Right atrium auricular region (tissue), 2 donors: ENCODE measurements at regions not wholly inside any gene's neighbourhood (a gene's known extent, or its start where the extent isn't known, plus 50 kb on each side); places are given as distances from the start of the nearest gene placed in this dataset.

Experiments
- DNase-seq: peaks from one replicate; pipeline ENCODE4 v3.0.0-alpha.2; 2019; ENCODE audit warnings: low spot score
- H3K27ac ChIP-seq, 2 donors: fragments of 200-600 bp; sonication (generic); 1 replicate in 1 of 2; 2 replicates in 1 of 2; pipeline ENCODE4 v1.5.1; 2016 to 2019
- H3K27me3 ChIP-seq, 2 donors: fragments of 200-600 bp; sonication (generic); one replicate each; pipeline versions ENCODE4 v1.5.1 to v1.6.0; 2017 to 2019
- H3K36me3 ChIP-seq: fragments of 200-600 bp; sonication (generic); one replicate; pipeline ENCODE4 v1.5.1; 2016
- H3K4me1 ChIP-seq, 2 donors: fragments of 200-600 bp; sonication (generic); one replicate each; pipeline versions ENCODE4 v1.5.1 to v1.6.0; 2017 to 2019
- H3K4me3 ChIP-seq, 2 donors: fragments of 200-600 bp; sonication (generic); 1 replicate in 1 of 2; 2 replicates in 1 of 2; pipeline ENCODE4 v1.5.1; 2017 to 2019; ENCODE audit warnings: mild to moderate bottlenecking in 1 of 2, moderate library complexity in 1 of 2
- H3K9me3 ChIP-seq, 2 donors: fragments of 200-600 bp; sonication (generic); one replicate each; pipeline ENCODE4 v1.5.1; 2019
- TF ChIP-seq, protein P1 (sequence below), 2 donors: fragments of 200-600 bp; sonication (generic); IDR thresholded peaks; one replicate each; pipeline ENCODE4 v1.5.1; 2019; ENCODE audit warnings: antibody characterized with exemption in 2 of 2

DNA sequence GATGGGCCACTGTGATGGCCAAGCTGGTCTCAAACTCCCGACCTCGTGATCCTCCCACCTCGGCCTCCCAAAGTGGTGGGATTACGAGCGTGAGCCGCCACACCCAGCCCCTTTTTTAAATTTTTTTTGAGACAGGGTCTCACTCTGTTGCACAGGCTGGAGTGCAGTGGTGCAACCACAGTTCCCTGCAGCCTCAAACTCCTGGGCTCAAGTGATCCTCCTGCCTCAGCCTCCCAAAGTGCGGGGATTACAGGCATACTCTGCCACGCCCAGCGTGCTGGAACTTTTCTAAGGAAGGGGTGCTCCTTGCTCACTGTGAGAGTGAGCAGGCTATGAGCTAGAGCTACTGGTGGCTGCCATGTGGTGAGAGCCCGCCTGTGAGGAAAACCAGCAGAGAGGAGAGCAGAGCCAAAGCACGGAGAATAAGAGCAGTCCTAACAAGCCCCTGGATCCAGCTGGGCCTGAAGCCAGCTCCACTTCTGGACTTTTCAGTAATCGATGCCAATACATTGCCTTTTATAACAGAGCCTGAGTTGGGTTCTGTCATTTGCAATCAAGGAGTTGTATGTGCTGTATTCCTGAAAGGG, 75.5 kb upstream of the UNC5A start:
- Histone ChIP-seq H3K4me1 (no peaks in the 10 kb centered on the region), H3K27ac (no peak overlapping the region), H3K9me3 (peaks cover 0 to 6% of the 10 kb centered on the region in 2 donors), H3K4me3 (no peak overlapping the region), H3K27me3 (no peaks in the 10 kb centered on the region), H3K36me3 (no peaks in the 10 kb centered on the region)
- TF ChIP-seq, protein P1, sequence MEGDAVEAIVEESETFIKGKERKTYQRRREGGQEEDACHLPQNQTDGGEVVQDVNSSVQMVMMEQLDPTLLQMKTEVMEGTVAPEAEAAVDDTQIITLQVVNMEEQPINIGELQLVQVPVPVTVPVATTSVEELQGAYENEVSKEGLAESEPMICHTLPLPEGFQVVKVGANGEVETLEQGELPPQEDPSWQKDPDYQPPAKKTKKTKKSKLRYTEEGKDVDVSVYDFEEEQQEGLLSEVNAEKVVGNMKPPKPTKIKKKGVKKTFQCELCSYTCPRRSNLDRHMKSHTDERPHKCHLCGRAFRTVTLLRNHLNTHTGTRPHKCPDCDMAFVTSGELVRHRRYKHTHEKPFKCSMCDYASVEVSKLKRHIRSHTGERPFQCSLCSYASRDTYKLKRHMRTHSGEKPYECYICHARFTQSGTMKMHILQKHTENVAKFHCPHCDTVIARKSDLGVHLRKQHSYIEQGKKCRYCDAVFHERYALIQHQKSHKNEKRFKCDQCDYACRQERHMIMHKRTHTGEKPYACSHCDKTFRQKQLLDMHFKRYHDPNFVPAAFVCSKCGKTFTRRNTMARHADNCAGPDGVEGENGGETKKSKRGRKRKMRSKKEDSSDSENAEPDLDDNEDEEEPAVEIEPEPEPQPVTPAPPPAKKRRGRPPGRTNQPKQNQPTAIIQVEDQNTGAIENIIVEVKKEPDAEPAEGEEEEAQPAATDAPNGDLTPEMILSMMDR (IDR thresholded peaks at IDR 0.05), result no peak
- no peak for DNase-seq

DNA sequence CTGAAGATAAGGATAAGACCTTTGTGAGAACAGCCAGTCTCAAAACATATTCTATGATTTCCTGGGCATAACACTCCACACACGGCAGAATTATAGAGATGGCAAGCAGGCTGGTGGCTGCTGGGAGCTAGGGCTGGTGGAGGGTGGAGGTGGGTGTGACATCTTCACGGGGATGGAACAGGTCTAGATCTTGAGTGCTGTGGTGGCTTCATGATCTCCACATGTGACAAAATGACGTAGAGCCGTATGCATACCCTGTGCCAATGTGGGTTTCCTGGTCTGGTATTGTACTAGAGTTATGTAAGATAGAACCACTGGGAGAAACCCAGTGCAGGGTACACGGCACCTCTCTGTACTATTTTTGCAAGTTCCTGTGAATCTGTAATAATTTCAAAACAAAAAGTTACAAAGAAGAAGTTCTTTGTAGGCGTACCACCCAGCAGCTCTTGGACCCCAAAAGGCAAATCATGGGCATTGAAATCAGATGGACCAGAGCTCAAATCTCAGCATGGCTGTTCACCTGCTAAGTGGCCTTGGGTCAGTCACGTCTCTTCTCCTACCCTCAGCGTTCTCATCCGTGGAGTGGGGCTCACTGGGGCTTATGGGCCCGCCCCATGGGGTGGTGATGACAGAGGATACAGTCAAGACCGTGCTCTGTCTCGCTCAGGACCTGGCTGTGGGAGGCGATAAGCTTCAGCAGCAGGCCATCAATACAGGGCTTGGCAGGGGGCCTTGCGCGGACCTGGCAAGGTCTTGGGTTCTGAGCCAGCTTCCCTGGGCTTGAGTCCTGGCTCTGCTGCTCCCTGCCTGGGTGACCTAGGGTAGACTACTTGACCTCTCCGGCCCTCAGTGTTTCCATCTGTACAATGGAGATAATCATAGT, 74.7 kb upstream of the UNC5A start:
- Histone ChIP-seq H3K36me3 (no peaks in the 10 kb centered on the region), H3K27me3 (no peaks in the 10 kb centered on the region), H3K4me1 (no peaks in the 10 kb centered on the region), H3K4me3 (no peak overlapping the region), H3K9me3 (peaks cover 0 to 5% of the 10 kb centered on the region in 2 donors), H3K27ac (no peak overlapping the region)
- TF ChIP-seq, protein P1 (IDR thresholded peaks at IDR 0.05), result no peak
- no peak for DNase-seq

DNA sequence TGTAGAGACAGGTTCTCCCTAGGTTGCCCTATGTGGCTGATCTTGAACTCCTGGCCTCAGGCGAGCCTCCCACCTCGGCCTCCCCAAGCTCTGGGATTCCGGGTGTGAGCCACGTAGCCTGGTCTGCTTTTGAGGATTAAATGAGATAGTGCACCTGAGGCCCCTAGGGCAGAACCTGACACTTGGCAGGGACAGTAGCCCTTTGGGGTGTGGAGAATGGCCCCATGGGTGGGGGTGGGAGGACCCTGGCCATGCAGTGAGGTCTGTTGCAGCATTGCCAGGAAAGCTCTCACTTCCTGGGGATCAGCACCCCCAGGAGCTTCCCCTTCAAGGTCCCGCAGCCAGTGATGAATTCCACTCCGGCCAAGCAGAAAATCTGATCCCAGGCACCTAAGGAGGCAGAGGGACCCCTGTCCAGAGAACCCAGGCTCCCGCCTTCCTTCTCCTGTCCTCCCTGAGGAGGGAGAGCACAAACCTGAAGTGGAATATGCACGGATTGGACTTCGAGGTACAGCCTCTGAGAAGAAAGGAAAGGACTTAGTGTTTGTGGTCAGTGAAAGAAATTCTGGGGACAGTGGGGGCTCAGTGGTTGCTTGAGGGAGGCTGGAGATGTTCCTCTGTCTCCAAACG, 73.9 kb upstream of the UNC5A start:
- Histone ChIP-seq H3K4me1 (no peaks in the 10 kb centered on the region), H3K36me3 (no peaks in the 10 kb centered on the region), H3K9me3 (no peaks in the 10 kb centered on the region), H3K27me3 (no peaks in the 10 kb centered on the region), H3K27ac (no peak overlapping the region), H3K4me3 (no peak overlapping the region)
- no peak for DNase-seq
- TF ChIP-seq, protein P1 (IDR thresholded peaks at IDR 0.05), result no peak

DNA sequence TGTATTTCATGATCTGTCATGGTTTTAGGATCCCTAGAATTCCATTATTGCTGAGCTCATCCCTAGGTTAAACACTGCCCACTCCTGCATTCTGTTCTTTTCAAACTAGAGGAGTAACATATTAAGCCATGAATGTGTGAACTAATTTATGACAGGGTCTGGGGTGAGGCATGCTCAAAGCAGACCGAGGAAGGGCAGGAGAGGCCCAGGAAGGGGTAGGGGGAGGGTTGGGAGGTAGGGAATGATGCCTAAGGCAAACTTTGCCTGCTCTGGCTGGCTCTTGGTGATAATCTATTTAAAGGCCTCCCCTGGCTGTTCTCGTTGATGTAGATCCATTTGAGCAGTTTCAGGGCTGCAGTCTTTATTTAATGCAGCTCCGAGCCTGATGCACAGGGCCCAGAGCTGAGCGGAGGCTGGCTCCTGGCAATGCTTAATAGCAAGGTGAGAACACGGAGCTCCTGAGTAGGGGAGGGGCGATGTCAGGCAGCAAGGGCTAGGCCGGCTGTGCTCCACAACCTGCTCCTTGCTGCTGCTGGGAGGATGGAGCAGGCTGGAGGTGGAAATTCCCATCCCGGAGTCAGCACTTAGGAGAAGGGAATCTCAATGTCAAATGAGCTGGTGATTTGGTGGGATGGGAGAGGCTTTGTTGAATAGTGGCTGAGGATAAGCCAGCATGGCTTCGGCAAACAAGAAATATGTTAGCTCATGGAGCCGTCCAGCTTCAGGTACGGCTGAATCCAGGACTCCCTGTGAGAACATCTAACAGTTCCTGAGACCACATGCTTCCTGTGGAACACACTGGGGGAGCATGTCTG, 73.2 kb upstream of the UNC5A start:
- Histone ChIP-seq H3K4me3 (no peak overlapping the region), H3K4me1 (no peaks in the 10 kb centered on the region), H3K27me3 (no peaks in the 10 kb centered on the region), H3K27ac (no peak overlapping the region), H3K9me3 (no peaks in the 10 kb centered on the region), H3K36me3 (no peaks in the 10 kb centered on the region)
- DNase-seq, result no peak
- TF ChIP-seq, protein P1 (IDR thresholded peaks at IDR 0.05), result no peak

DNA sequence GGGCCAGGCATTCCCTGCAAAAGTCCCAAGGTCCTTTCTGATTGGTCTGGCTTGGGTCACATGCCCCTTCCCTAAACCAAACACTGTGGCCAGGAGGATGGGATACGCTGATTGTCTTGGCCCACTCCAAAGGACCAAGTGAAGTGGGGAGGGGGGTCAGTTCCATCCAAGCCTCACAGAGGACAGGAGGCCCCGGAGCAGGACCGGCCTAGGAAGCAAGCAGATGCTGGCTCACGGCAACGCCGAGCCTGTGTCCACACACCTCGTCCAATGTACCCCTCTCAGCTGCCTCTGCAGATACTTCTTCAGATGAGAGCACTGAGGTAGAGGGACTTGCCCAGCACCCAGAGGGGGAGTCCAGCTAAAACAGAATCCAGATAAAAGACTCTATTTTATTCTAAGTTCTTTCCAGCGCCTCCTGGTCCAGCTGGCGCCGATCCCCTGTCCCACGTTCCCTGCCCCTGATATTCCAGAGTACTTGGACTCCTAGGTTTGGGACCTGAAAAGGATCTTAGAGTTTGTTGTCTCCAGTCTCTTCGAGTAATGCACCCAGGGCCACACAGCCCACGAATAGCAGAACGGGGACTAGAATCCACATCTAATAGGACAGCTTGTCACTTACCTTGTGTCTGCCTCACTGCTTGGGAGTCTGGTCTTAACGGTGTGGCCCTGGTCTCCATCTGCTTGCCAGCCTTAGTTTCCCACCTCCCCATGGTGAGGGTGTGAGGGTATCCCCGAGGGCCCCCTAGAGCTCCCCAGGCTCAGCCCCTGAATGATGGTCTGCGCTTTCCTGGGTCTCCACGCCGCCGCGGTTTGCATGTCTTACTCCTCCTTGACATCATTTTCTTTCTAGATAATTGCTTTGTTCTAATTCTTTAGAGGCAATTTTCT, 72.4 kb upstream of the UNC5A start:
- H3K4me3 ChIP-seq, result no peak overlapping the region
- H3K4me1 ChIP-seq, result peaks cover 0 to under 1% of the 10 kb centered on the region in 2 donors
- TF ChIP-seq, protein P1 (IDR thresholded peaks at IDR 0.05), result no peak
- peaks cover 2 to 5% of the 10 kb centered on the region in 2 donors for H3K27me3 ChIP-seq
- H3K36me3 ChIP-seq, result no peaks in the 10 kb centered on the region
- no peaks in the 10 kb centered on the region for H3K9me3 ChIP-seq
- no peak overlapping the region for H3K27ac ChIP-seq
- DNase-seq, result no peak
